Heart left ventricle (tissue), 16 donors: ENCODE measurements at regions not wholly inside any gene's neighbourhood (a gene's known extent, or its start where the extent isn't known, plus 50 kb on each side); places are given as distances from the start of the nearest gene placed in this dataset.

ENCODE experiments used
- ATAC-seq, 4 donors: fragments of 200-7000 bp; cut with Tn5 transposase; one replicate each; pipeline ENCODE4 v1.9.1; 2020 to 2022; ENCODE audit warnings: moderate library complexity in 4 of 4, mild to moderate bottlenecking in 3 of 4, moderate number of reproducible peaks in 1 of 4
- DNase-seq, 5 donors: peaks; one replicate each; pipeline ENCODE4 v3.0.0-alpha.2; 2020
- H3K27ac ChIP-seq, 12 donors: fragments of 200-600 bp; sonication (generic) in 4 of 12; one replicate each; pipeline versions ENCODE4 v1.5.0 to v1.8.0; 2016 to 2022; ENCODE audit warnings: mild to moderate bottlenecking in 2 of 12
- H3K27me3 ChIP-seq, 9 donors: fragments of 200-600 bp; sonication (generic) in 2 of 9; one replicate each; pipeline versions ENCODE4 v1.5.1 to v1.8.0; 2016 to 2022; ENCODE audit warnings: mild to moderate bottlenecking in 3 of 9
- H3K36me3 ChIP-seq, 9 donors: fragments of 200-600 bp; sonication (generic) in 2 of 9; one replicate each; pipeline versions ENCODE4 v1.5.0 to v1.8.0; 2018 to 2022; ENCODE audit warnings: mild to moderate bottlenecking in 2 of 9
- H3K4me1 ChIP-seq, 12 donors: fragments of 200-600 bp; sonication (generic) in 4 of 12; one replicate each; pipeline versions ENCODE4 v1.5.0 to v1.8.0; 2016 to 2022; ENCODE audit warnings: mild to moderate bottlenecking in 3 of 12
- H3K4me3 ChIP-seq, 12 donors: fragments of 200-600 bp; sonication (generic) in 4 of 12; one replicate each; pipeline versions ENCODE4 v1.5.0 to v1.8.0; 2017 to 2022; ENCODE audit warnings: mild to moderate bottlenecking in 9 of 12, moderate library complexity in 4 of 12
- H3K9me3 ChIP-seq, 12 donors: fragments of 200-600 bp; sonication (generic) in 4 of 12; one replicate each; pipeline versions ENCODE4 v1.5.0 to v1.8.0; 2016 to 2022; ENCODE audit warnings: mild to moderate bottlenecking in 1 of 12
- POLR2A ChIP-seq, 2 donors: fragments of 450-650 bp; IDR thresholded peaks; one replicate each; pipeline ENCODE4 v1.6.1; 2017; ENCODE audit warnings: antibody characterized with exemption in 2 of 2, mild to moderate bottlenecking in 2 of 2, moderate library complexity in 2 of 2
- WGBS, 4 donors: extraction: QIAGEN DNeasy Blood & Tissue Kit in 2 of 4; methylation state at CpG; one replicate each; pipeline versions ENCODE4 v1.1.5 to v1.1.7; 2013 to 2018; 5-methylcytosine and 5-hydroxymethylcytosine counted together
- intact Hi-C, 10 donors: fragments of 100-400 bp; cut with DNase I; formaldehyde crosslinking; loops; one replicate each; pipeline versions ENCODE4 v1.11.1 to v1.14.2; 2022
- TF ChIP-seq, protein P1 (sequence below), 12 donors: fragments of 200-600 bp; sonication (generic) in 4 of 12; IDR thresholded peaks; one replicate each; pipeline versions ENCODE4 v1.5.0 to v1.8.0; 2018 to 2022; ENCODE audit warnings: antibody characterized with exemption in 12 of 12, mild to moderate bottlenecking in 5 of 12
- donor health status: ischemic (EF 13 %, LVEDD 7.1; RV severe dilation, severe dysfunction).
- donor health status: healthy with polysubstance abuse.
- donor health status: DM: no; HTN: yes; CAD: no.
- donor health status: DM: no; HTN: no; CAD: no.
- donor health status: ischemic (EF 25% LVEDD 6.9; RV normal size, moderate dysfunction).
- donor health status: ischemic (EF 25% LVEDD 5.7; RV mildly dilated, moderate dysfunction).
- donor health status: healthy.
- donor health status: DM: yes; HTN: yes; CAD: no.
- donor health status: ischemic (EF 35%, LVEDD 5.7; RV mildly dilated, moderate dysfunction).
- donor health status: nonischemic (EF 11% LVEDD 7.7; RV severe dilation, severe dysfunction).
- donor health status: DM: yes; HTN: yes; CAD: no.
- donor health status: PGD.
- donor health status: ischemic (EF 29% LVEDD 5.4; RV normal size, mild dysfunction).
- donor health status: nonischemic (EF 23%, LVEDD 6.1; RV moderate dilation, normal function).

DNA sequence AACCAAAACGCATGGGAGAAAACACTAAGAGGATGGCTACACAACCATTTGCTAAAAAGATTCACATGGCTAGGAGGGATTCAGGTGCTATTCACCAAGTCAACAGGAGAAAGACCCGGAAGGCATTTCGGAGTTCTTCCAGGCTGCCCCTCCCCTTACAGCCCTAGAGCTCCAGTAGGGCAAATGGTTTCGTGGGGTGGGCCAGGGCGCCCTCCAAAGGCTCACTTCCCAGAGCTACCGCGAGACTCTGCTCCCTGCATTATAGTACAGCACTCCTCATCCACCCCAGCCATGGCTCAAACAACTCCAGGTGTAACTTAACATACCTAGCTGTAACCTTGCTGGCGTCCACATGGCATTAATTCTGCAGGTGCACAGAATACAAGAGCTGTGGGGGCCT lies 179.7 kb downstream of the SLC39A8 start:
- H3K9me3 ChIP-seq = peaks cover 0 to 5% (median 0%) of the 10 kb centered on the region in 12 donors
- no peak overlapping the region for H3K4me3 ChIP-seq
- DNase-seq (no peak), ATAC-seq (no peak)
- WGBS, 4 donors = 83 to 95% (median 87%) methylated on average over 6 to 8 of the region's 8 CpGs
- no peaks in the 10 kb centered on the region for H3K4me1 ChIP-seq
- TF ChIP-seq, protein P1, sequence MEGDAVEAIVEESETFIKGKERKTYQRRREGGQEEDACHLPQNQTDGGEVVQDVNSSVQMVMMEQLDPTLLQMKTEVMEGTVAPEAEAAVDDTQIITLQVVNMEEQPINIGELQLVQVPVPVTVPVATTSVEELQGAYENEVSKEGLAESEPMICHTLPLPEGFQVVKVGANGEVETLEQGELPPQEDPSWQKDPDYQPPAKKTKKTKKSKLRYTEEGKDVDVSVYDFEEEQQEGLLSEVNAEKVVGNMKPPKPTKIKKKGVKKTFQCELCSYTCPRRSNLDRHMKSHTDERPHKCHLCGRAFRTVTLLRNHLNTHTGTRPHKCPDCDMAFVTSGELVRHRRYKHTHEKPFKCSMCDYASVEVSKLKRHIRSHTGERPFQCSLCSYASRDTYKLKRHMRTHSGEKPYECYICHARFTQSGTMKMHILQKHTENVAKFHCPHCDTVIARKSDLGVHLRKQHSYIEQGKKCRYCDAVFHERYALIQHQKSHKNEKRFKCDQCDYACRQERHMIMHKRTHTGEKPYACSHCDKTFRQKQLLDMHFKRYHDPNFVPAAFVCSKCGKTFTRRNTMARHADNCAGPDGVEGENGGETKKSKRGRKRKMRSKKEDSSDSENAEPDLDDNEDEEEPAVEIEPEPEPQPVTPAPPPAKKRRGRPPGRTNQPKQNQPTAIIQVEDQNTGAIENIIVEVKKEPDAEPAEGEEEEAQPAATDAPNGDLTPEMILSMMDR (IDR thresholded peaks at IDR 0.05) = no peak
- no peak for TF ChIP-seq POLR2A (IDR thresholded peaks at IDR 0.05)
- no peak overlapping the region for H3K27ac ChIP-seq
- intact Hi-C loops = no loop called here
- H3K36me3 ChIP-seq = no peaks in the 10 kb centered on the region
- no peaks in the 10 kb centered on the region for H3K27me3 ChIP-seq

DNA sequence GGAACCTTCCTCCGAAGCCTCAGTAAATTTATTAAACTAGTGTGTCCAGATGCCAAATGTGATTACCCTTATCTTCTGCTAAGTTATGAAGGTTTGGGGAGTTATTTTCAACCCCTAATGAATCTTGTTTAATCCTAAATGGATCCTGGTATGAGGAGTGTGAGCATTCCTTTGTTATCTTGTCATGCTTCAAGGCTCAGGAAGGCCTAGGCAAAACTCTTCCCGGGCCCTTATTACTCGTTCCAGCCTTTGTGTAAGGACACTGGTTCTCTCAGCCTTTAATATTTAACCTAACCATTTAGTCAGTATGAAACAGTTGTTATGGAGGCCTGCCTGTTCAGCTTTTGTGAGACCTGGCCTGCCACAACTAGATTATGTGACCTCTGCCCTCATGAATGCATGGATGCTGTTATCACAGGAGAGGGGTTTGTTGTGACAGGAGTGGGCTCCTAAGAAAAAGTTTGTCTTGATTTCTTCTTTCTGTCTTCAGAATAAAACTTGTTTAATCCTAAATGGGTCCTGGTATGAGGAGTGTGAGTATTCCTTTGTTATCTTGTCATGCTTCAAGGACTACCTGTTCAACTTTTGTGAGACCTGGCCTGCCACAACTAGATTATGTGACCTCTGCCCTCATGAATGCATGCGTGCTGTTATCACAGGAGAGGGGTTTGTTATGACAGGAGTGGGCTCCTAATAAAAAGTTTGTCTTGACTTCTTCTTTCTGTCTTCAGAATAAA lies 181.7 kb downstream of the SLC39A8 start:
- WGBS, 4 donors = 22 to 42% (median 38%) methylated on average over 4 of the region's 4 CpGs
- DNase-seq (no peak), ATAC-seq (no peak)
- Histone ChIP-seq H3K4me1 (no peaks in the 10 kb centered on the region), H3K36me3 (no peaks in the 10 kb centered on the region), H3K27me3 (no peaks in the 10 kb centered on the region), H3K9me3 (peaks cover 0 to 5% (median 0%) of the 10 kb centered on the region in 12 donors), H3K4me3 (no peak overlapping the region), H3K27ac (no peak overlapping the region)
- no peak for TF ChIP-seq POLR2A (IDR thresholded peaks at IDR 0.05)
- TF ChIP-seq, protein P1 (IDR thresholded peaks at IDR 0.05) = no peak
- intact Hi-C loops = no loop called here

DNA sequence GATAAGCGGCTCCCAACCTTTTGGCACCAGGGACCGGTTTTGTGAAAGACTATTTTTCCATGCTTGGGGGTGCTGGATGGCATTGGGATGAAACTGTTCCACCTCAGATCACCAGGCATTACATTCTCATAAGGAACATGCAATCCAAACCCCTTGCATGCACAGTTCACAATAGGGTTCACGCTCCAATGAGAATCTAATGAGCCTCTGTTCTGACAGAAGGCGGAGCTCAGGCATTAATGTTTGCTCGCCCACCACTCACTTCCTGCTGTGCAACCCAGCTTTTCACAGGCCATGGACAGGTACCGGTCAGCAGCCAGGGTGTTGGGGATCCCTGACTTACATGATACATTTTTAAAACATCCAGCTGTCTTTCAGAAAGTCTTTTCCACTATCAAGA lies 187.3 kb downstream of the SLC39A8 start:
- TF ChIP-seq, protein P1 (IDR thresholded peaks at IDR 0.05) = no peak
- TF ChIP-seq POLR2A (IDR thresholded peaks at IDR 0.05) = no peak
- Histone ChIP-seq H3K27me3 (no peaks in the 10 kb centered on the region), H3K27ac (no peak overlapping the region), H3K4me3 (no peak overlapping the region), H3K9me3 (no peaks in the 10 kb centered on the region), H3K36me3 (no peaks in the 10 kb centered on the region), H3K4me1 (no peaks in the 10 kb centered on the region)
- intact Hi-C loops = no loop called here
- no peak for ATAC-seq
- DNase-seq = no peak
- 85 to 92% (median 89%) methylated on average over 6 of the region's 6 CpGs for WGBS, 4 donors

DNA sequence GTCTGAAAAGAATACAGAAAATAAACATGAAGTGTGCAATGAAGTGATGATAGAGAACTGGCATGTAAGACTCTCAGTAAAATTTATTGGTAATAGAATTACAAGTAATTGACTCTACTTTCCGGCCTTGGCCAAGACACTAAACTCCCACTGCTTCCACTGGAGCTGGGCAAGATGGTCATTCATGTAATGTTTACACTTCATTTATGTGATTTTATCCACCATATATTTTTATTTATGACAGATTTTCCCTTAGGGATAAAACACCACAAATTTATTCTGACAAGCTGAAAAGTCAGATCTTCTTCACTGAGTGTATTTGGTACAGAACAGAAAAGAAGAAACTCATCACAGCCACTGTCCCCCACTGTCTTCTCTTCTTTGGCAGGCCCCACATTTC lies 191.9 kb downstream of the SLC39A8 start:
- TF ChIP-seq POLR2A (IDR thresholded peaks at IDR 0.05) = no peak
- TF ChIP-seq, protein P1 (IDR thresholded peaks at IDR 0.05) = no peak
- Histone ChIP-seq H3K27me3 (no peaks in the 10 kb centered on the region), H3K9me3 (no peaks in the 10 kb centered on the region), H3K4me3 (no peak overlapping the region), H3K36me3 (no peaks in the 10 kb centered on the region), H3K27ac (no peak overlapping the region), H3K4me1 (no peaks in the 10 kb centered on the region)
- WGBS, 4 donors = 80 to 93% (median 89%) methylated on average over 1 of the region's 1 CpG
- DNase-seq (no peak), ATAC-seq (no peak)
- intact Hi-C loops = no loop called here
